CD14-positive monocyte (primary cell): ENCODE measurements at regions not wholly inside any gene's neighbourhood (a gene's known extent, or its start where the extent isn't known, plus 50 kb on each side); places are given as distances from the start of the nearest gene placed in this dataset.

Experiments used
- DNase-seq, 3 donors: peaks; one replicate each; pipeline ENCODE4 v3.0.0-alpha.2; 2011 to 2022
- H2AFZ ChIP-seq: 2 replicates; pipeline ENCODE4 v1.6.0; 2012; ENCODE audit warnings: mild to moderate bottlenecking, low read depth, low read length, inconsistent platforms; ENCODE audit not compliant: insufficient read depth, poor library complexity, severe bottlenecking
- H3K27ac ChIP-seq, 2 donors: 1 replicate in 1 of 2; 2 replicates in 1 of 2; pipeline ENCODE4 v1.5.1; 2012 to 2013; ENCODE audit warnings: low read length in 2 of 2, control low read depth in 1 of 2, inconsistent platforms in 1 of 2, low read depth in 1 of 2, mild to moderate bottlenecking in 1 of 2
- H3K27me3 ChIP-seq, 2 donors: one replicate each; pipeline versions ENCODE4 v1.6.0 to v1.6.1; 2011 to 2013; ENCODE audit warnings: low read length in 2 of 2; ENCODE audit not compliant: control insufficient read depth in 2 of 2, insufficient read depth in 2 of 2
- H3K36me3 ChIP-seq, 2 donors: replicated peaks in 1 of 2; 1 replicate in 1 of 2; 2 replicates in 1 of 2; pipeline versions ENCODE4 v1.5.1 to v1.6.1; 2012 to 2013; ENCODE audit warnings: low read length in 2 of 2, control low read depth in 1 of 2, inconsistent platforms in 1 of 2, mild to moderate bottlenecking in 1 of 2; ENCODE audit not compliant: insufficient read depth in 2 of 2, control insufficient read depth in 1 of 2
- H3K4me1 ChIP-seq, 2 donors: 1 replicate in 1 of 2; 2 replicates in 1 of 2; pipeline versions ENCODE4 v1.5.1 to v1.6.1; 2012 to 2013; ENCODE audit warnings: low read length in 2 of 2, control low read depth in 1 of 2, inconsistent platforms in 1 of 2, mild to moderate bottlenecking in 1 of 2, moderate library complexity in 1 of 2; ENCODE audit not compliant: insufficient read depth in 2 of 2, control insufficient read depth in 1 of 2
- H3K4me2 ChIP-seq: replicated peaks from 2 replicates; pipeline ENCODE3; 2012; ENCODE audit warnings: low read length, moderate library complexity, mild to moderate bottlenecking; ENCODE audit not compliant: poor library complexity, severe bottlenecking; ENCODE audit errors: extremely low read depth
- H3K4me3 ChIP-seq, 3 experiments: fragments of 200-600 bp in 1 of 3; sonication (generic) in 1 of 3; replicated peaks in 1 of 3; 1 replicate in 2 of 3; 2 replicates in 1 of 3; pipeline ENCODE4 v1.5.1; 2011 to 2013; ENCODE audit warnings: low read length in 3 of 3, mild to moderate bottlenecking in 3 of 3, control low read depth in 2 of 3, low read depth in 2 of 3, inconsistent platforms in 1 of 3, moderate library complexity in 1 of 3
- H3K79me2 ChIP-seq: 2 replicates; pipeline ENCODE4 v1.6.0; 2012; ENCODE audit warnings: mild to moderate bottlenecking, control low read depth, inconsistent platforms, low read length, moderate library complexity; ENCODE audit not compliant: insufficient read depth
- H3K9ac ChIP-seq: 2 replicates; pipeline ENCODE4 v1.6.0; 2017; ENCODE audit warnings: low read length, mild to moderate bottlenecking; ENCODE audit not compliant: insufficient read depth, poor library complexity, severe bottlenecking
- H3K9me3 ChIP-seq, 2 donors: replicated peaks in 1 of 2; 1 replicate in 1 of 2; 2 replicates in 1 of 2; pipeline versions ENCODE4 v1.5.1 to v1.6.1; 2012 to 2013; ENCODE audit warnings: low read length in 2 of 2, control low read depth in 1 of 2; ENCODE audit not compliant: control insufficient read depth in 1 of 2, insufficient read depth in 1 of 2
- H4K20me1 ChIP-seq: 2 replicates; pipeline ENCODE4 v1.6.0; 2012; ENCODE audit warnings: mild to moderate bottlenecking, low read length, control low read depth, moderate library complexity; ENCODE audit not compliant: insufficient read depth
- H3K27ac Mint-ChIP-seq, 7 donors: one replicate each; pipeline ENCODE4 v1.8.0; 2020; ENCODE audit warnings: mild to moderate bottlenecking in 7 of 7, mixed read lengths in 7 of 7, moderate library complexity in 6 of 7, inconsistent platforms in 2 of 7
- H3K27me3 Mint-ChIP-seq, 3 donors: one replicate each; pipeline ENCODE4 v1.8.0; 2021 to 2022; ENCODE audit warnings: low read depth in 3 of 3, mild to moderate bottlenecking in 3 of 3, mixed read lengths in 3 of 3, moderate library complexity in 3 of 3, inconsistent platforms in 1 of 3
- H3K36me3 Mint-ChIP-seq, 2 donors: one replicate each; pipeline ENCODE4 v1.8.0; 2020; ENCODE audit warnings: mixed read lengths in 2 of 2, inconsistent platforms in 1 of 2, mild to moderate bottlenecking in 1 of 2
- H3K4me1 Mint-ChIP-seq: one replicate; pipeline ENCODE4 v1.8.0; 2020; ENCODE audit warnings: mild to moderate bottlenecking, mixed read lengths
- H3K4me3 Mint-ChIP-seq, 2 donors: one replicate each; pipeline ENCODE4 v1.8.0; 2020; ENCODE audit warnings: mild to moderate bottlenecking in 2 of 2, mixed read lengths in 2 of 2, moderate library complexity in 1 of 2
- H3K9me3 Mint-ChIP-seq, 7 donors: one replicate each; pipeline ENCODE4 v1.8.0; 2020 to 2022; ENCODE audit warnings: mixed read lengths in 7 of 7, mild to moderate bottlenecking in 6 of 7, moderate library complexity in 6 of 7, inconsistent platforms in 2 of 7
- WGBS: methylation state at CpG from one replicate; pipeline ENCODE4 v1.1.5; 2013; ENCODE audit warnings: missing lambda C conversion rate; ENCODE audit not compliant: insufficient coverage; 5-methylcytosine and 5-hydroxymethylcytosine counted together
- intact Hi-C, 2 donors: fragments of 100-400 bp; cut with micrococcal nuclease; formaldehyde crosslinking; loops; one replicate each; pipeline versions ENCODE4 v1.15.0 to v1.15.1; 2023
- TF ChIP-seq, protein P1 (sequence below): fragments of 200-600 bp; IDR thresholded peaks from one replicate; pipeline ENCODE4 v1.8.0; 2022; ENCODE audit warnings: antibody characterized with exemption, mild to moderate bottlenecking

DNA sequence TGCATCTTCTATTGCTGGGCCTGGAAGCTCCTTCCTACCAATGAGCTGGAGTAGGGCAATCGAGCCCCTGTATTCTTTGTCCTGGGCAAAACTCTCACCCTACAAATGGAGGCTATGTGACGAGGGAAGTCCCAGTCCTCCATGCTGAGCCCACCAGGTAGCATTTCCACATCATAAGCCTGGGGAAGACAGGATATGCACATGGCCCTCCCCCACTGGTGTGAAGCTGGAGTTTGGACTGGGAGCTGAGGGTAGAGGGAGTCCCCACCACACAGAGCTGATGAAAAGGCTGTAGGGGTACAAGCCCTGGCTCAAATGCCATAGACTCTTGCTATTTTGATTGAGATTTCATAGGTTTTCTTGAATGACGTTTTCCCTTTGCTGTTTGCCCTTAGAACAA is 99.5 kb upstream of the FOXC1 start:
- Histone ChIP-seq H3K4me1 (no peaks in the 10 kb centered on the region), H3K9me3 (peaks cover 0 to 5% of the 10 kb centered on the region in 2 donors), H3K4me2 (no peak overlapping the region), H3K9ac (no peak overlapping the region), H2AFZ (no peak overlapping the region), H3K4me3 (no peak overlapping the region), H3K27ac (no peak overlapping the region), H3K79me2 (no peaks in the 10 kb centered on the region), H4K20me1 (no peaks in the 10 kb centered on the region), H3K36me3 (no peaks in the 10 kb centered on the region), H3K27me3 (no peaks in the 10 kb centered on the region)
- TF ChIP-seq, protein P1, sequence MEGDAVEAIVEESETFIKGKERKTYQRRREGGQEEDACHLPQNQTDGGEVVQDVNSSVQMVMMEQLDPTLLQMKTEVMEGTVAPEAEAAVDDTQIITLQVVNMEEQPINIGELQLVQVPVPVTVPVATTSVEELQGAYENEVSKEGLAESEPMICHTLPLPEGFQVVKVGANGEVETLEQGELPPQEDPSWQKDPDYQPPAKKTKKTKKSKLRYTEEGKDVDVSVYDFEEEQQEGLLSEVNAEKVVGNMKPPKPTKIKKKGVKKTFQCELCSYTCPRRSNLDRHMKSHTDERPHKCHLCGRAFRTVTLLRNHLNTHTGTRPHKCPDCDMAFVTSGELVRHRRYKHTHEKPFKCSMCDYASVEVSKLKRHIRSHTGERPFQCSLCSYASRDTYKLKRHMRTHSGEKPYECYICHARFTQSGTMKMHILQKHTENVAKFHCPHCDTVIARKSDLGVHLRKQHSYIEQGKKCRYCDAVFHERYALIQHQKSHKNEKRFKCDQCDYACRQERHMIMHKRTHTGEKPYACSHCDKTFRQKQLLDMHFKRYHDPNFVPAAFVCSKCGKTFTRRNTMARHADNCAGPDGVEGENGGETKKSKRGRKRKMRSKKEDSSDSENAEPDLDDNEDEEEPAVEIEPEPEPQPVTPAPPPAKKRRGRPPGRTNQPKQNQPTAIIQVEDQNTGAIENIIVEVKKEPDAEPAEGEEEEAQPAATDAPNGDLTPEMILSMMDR, result no peak
- DNase-seq, result no peak
- Mint-ChIP-seq H3K27me3 (peaks cover 0 to 3% (median 2%) of the 10 kb centered on the region in 3 donors), H3K4me1 (no peaks in the 10 kb centered on the region), H3K36me3 (no peaks in the 10 kb centered on the region), H3K9me3 (peaks cover 0 to 6% (median 4%) of the 10 kb centered on the region in 7 donors), H3K4me3 (no peak overlapping the region), H3K27ac (peak overlapping the region in 1 of 7 donors; percentile 19)
- intact Hi-C loops, result no loop called here
- no CpG with 5 or more reads among the region's 3 CpGs for WGBS

DNA sequence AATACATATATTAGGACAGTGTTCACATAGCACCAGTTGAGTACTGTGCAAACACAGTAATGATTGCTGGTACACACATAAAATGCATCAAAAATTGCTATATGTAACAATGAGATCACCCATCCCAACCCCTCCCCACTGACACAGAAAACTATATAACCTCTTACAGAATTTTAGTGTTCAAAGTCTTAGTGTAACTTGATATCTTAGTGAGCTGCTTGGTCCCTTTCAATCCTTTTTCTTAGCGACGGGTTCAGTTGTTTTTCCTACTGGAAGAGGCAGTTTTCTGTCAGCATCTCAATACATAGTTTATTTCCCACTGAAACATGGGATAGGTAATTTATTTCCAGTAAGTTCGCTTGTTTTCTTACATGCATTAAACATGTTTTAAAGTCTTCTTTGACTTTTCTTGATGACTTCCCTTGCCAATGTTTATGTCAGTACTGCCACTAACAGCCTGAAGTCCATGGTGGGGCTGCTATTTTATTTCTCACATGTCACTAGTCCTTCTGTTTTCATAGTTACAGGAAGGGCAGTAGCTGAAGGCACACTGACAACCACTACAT is 96.4 kb upstream of the FOXC1 start:
- H3K9me3 ChIP-seq, result peaks cover 0 to 5% of the 10 kb centered on the region in 2 donors
- Mint-ChIP-seq H3K9me3 (peaks cover 0 to 10% (median 4%) of the 10 kb centered on the region in 7 donors), H3K27me3 (peaks cover 2 to 4% (median 2%) of the 10 kb centered on the region in 3 donors), H3K4me1 (peaks cover 4% of the 10 kb centered on the region), H3K36me3 (no peaks in the 10 kb centered on the region), H3K4me3 (no peak overlapping the region), H3K27ac (no peak overlapping the region)
- intact Hi-C loops, result no loop called here
- no peaks in the 10 kb centered on the region for H3K4me1 ChIP-seq
- H3K4me2 ChIP-seq, result no peak overlapping the region
- no peaks in the 10 kb centered on the region for H3K79me2 ChIP-seq
- DNase-seq, result no peak
- H3K27me3 ChIP-seq, result no peaks in the 10 kb centered on the region
- no peaks in the 10 kb centered on the region for H4K20me1 ChIP-seq
- H3K9ac ChIP-seq, result no peak overlapping the region
- no peak overlapping the region for H2AFZ ChIP-seq
- H3K4me3 ChIP-seq, result no peak overlapping the region
- no peak overlapping the region for H3K27ac ChIP-seq
- WGBS, result no CpG with 5 or more reads among the region's 3 CpGs
- TF ChIP-seq, protein P1, result no peak
- H3K36me3 ChIP-seq, result no peaks in the 10 kb centered on the region
